C4-2B (cell line): ENCODE measurements at regions not wholly inside any gene's neighbourhood (a gene's known extent, or its start where the extent isn't known, plus 50 kb on each side); places are given as distances from the start of the nearest gene placed in this dataset.

Source experiments
- CTCF ChIP-seq: fragments of 450-650 bp; conservative IDR thresholded peaks from 2 replicates; pipeline ENCODE4 v1.5.1; 2017; ENCODE audit warnings: mild to moderate bottlenecking
- ZFX ChIP-seq: fragments of 450-650 bp; IDR thresholded peaks from 2 replicates; pipeline ENCODE4 v1.6.1; 2017

- TF ChIP-seq CTCF (no peak), ZFX (no peak)
Measured at GRCh38 chr2:53098696-53099078, 668.9 kb upstream of the CHAC2 start.
